Body of pancreas (tissue), 4 donors: ENCODE measurements at regions not wholly inside any gene's neighbourhood (a gene's known extent, or its start where the extent isn't known, plus 50 kb on each side); places are given as distances from the start of the nearest gene placed in this dataset.

Experiments used
- CTCF ChIP-seq, 7 experiments: fragments of 450-650 bp in 4 of 7; fragments of 200-600 bp in 3 of 7; sonication (generic) in 3 of 7; IDR thresholded peaks; one replicate each; pipeline ENCODE4 v1.5.1; 2016 to 2019; ENCODE audit warnings: antibody characterized with exemption in 7 of 7
- POLR2A ChIP-seq, 3 donors: fragments of 450-650 bp; IDR thresholded peaks; one replicate each; pipeline ENCODE4 v1.6.1; 2016; ENCODE audit warnings: antibody characterized with exemption in 3 of 3, mild to moderate bottlenecking in 2 of 3

GRCh38 chr10:123404357-123404756, 250.2 kb downstream of the BUB3 start:
- TF ChIP-seq POLR2A (IDR thresholded peaks at IDR 0.05) (no peak), CTCF (IDR thresholded peaks at IDR 0.05) (no peak)
